GM19397 (cell line): ENCODE measurements at regions not wholly inside any gene's neighbourhood (a gene's known extent, or its start where the extent isn't known, plus 50 kb on each side); places are given as distances from the start of the nearest gene placed in this dataset.

Experiments used
- ATAC-seq: cut with Tn5 transposase; IDR thresholded peaks from one replicate; pipeline ENCODE4 v1.9.1; 2021; ENCODE audit warnings: mild to moderate bottlenecking, moderate library complexity; ENCODE audit not compliant: unreplicated experiment

DNA sequence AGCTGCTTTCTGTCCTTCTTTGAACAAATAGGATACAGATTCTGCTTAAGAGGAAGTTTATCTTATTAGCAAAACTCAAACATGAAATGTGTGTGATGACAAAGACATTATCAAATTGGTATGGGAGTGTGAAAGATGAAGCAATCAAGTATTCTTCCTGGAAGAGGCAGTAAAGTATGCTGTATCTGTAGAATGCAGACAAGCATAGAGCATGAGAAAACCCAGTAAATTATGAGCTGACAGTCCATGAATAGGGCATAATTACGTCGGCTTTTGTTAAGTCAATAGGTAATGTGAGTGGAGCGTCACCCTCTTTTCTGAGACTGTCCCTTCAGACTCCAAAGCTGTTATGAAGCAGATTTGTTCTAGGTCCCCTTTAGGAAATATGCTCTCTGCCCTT is 458.6 kb upstream of the NWD2 start:
- ATAC-seq, result no peak

- ATAC-seq, result no peak
These were observed 458.0 kb upstream of the NWD2 start for GRCh38 chr4:36786519-36786918.

DNA sequence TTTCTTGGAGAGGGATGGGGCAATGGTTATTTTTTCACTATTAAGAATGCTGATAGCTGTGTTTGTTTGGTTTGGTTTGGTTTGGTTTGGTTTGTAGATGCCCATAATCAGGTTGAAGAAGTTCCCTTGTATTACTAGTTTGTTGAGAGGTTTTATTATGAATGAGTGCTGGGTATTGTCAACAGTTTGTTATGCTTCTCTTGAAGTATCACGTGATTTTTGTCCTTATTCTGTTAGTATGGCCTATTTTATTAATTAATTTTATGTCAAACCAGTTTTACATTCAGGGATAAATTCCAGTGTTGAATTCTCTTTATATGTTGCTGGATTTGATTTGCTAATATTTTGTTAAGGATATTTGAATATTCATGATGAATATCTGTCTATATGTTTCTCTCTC is 449.8 kb upstream of the NWD2 start:
- ATAC-seq, result no peak

- ATAC-seq, result no peak
These were observed 432.4 kb upstream of the NWD2 start for GRCh38 chr4:36812149-36812548.

- no peak for ATAC-seq
These were observed 429.0 kb upstream of the NWD2 start for GRCh38 chr4:36815536-36815935.

DNA sequence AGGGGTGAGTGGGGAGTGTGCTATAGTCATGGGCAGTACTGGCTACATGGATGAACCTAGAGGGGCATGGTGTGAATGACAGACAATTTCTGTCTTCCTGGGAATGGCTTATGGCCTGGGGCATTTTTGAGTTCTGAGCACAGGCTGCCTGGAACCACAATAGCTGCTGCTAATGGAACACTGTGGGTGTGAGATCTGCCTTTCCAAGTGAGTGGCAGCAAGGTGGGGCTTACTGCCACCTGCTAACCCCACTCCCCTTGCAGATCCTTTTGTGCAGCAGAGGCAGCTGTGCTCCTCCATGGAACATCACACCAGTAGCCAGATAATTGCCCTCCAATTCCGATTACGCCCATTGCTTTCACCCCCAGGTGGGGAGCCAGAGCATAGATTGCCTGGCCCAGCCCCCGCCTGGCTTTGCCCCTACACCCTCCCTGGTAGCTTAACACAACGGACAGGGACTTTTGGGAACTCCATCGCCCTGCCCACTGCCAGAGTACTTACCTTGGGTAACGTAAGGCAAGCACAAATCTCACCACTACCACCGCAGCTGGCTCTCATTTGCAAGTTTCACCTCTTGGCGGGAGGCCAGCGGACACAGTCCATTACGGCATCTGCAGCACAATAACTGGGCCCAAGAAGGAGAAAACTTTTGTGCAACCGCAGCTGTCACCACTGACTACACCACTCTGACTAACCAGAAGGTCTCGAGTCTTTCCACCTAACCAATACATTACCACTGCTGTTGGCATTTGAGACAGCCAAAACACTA is 421.2 kb upstream of the NWD2 start:
- no peak for ATAC-seq

- ATAC-seq, result no peak
These were observed 419.9 kb upstream of the NWD2 start for GRCh38 chr4:36824682-36825081.

GRCh38 chr4:36835246-36835645 is 409.3 kb upstream of the NWD2 start:
- ATAC-seq, result no peak

DNA sequence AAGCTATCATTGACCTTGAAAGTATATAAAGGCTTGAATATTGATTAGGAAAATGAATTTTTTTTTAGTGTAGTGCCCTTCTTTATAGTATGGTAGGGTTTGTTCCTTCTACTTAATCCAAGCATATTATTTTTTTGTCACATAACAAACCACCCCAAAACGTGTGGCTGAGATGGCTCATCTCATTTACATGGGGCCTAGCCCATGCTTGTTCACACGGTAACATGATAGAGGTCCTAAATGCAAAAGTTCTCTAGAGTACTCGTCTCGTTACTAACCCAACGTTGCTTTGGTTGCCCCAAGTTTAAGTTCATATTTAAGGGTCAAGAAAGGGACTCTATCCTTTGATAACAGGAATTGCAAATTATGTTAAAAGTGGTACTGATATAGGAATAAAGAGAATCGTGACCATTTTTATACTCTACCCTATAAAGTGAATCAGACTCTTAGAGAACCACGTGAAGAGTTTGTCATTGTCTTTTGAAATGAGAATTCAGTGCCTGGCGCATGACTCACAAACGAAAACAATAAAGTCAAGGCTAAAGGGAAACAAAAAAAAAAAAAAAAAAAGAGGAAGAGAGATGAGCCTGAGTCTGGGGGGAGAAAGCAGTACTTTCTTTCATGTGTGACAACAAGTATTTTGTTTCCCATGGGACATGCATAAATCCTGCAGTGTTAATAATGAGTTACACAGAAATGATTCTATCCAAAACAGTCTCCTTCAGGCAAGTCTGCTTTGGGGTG is 402.8 kb upstream of the NWD2 start:
- ATAC-seq, result no peak

GRCh38 chr4:36844448-36844847 is 400.1 kb upstream of the NWD2 start:
- ATAC-seq, result no peak

GRCh38 chr4:36852856-36853255 is 391.7 kb upstream of the NWD2 start:
- ATAC-seq, result no peak

DNA sequence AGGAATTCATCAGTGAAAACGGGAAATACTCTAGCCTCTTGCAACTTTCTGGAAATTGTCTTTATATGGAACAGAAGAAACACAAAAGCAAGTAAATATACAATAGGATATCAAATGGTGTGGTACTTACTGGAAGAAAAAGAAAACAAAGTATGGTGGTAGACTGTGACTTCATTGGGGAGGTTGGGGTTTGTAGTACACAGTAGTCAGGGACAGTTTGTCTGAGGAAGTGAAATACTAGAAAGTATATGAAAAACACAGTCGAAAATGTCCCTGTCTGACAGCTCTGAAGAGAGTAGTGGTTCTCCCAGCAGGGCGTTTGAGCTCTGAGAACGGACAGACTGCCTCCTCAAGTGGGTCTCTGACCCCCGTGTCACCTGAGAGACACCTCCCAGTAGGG is 390.0 kb upstream of the NWD2 start:
- no peak for ATAC-seq

DNA sequence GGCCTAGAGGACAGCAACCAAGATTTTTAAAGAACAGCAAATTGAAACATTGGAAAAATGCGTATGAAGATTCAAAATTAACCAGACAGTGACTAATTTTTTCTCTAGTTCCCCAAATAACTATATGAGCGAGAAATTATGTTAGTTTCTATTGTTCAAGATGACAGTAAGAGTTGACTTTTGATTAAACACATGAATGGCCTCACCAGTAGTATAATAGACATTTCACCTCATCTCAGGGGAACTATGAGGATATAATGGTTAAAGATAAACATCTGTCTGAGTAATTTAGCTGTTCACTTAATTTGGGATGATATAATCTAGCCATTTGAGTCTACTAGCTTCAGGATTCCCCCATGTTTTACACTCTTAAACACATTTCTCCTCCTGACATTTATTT is 380.9 kb upstream of the NWD2 start:
- no peak for ATAC-seq

DNA sequence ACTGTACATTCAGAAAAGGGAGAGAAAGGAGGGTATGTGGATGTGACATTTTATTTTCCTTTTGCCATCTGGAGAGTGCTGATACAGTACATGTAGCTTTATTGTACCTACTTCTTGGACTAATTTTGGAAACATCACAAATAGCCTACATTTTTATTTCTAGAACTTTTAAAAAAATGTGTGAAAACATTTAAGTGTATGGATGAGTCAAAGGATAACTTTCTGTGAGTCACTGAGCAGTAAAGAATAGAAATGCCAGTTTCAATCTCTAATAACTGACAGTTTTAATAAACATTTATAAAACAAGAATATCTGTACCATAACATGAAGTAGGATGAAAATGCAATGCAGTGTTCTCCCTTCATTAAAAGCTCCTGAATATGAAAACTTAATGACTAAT is 374.4 kb upstream of the NWD2 start:
- ATAC-seq, result no peak

- no peak for ATAC-seq
These were observed 371.9 kb upstream of the NWD2 start for GRCh38 chr4:36872679-36873078.

- ATAC-seq, result no peak
These were observed 360.4 kb upstream of the NWD2 start for GRCh38 chr4:36884151-36884550.

GRCh38 chr4:36891971-36892370 is 352.6 kb upstream of the NWD2 start:
- ATAC-seq, result no peak

DNA sequence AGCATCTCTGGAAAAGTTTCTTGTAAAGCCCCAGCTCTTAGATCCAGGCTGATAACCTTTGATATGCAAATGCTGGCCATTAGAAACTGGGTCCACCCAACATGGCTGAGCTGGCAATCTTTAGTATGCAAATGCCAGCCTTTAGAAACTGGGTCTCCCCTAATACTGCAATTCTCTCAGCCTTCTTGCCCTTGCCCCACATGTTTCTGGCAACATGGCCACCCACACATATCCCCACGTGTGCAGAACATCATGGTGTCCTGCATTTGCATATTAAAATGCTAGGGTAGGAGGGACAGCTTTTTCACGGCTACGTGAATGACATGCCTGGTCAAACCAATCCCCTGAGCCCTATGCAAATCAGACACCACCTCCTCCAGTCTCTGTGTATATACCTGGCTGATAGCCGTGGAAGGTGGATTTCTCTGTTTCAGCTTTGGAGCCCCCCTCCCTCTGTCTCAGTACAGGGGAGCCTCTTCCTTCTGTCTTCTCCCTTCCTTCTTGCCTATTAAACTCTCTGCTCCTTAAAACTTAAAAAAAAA is 344.0 kb upstream of the NWD2 start:
- ATAC-seq, result no peak

DNA sequence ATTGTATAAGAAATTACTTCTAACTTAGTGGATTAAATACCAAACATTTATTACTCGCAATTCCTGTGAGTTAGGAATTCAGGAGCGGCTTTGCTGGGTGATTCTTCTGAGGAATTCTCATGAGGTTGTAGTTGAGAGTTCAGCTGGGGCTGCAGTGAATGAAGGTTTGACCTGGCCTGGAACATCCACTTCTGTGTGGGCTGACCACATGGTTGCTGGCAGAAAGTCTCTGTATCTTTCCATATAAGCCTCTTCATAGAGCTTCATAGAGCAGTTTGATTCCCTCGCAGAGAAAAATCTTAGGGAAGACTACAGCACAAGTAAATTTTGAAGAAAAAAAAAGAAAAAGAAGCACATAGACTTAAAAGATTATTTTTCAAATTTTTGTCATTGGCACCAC is 339.7 kb upstream of the NWD2 start:
- no peak for ATAC-seq

GRCh38 chr4:36914106-36914505 is 330.4 kb upstream of the NWD2 start:
- ATAC-seq, result no peak

DNA sequence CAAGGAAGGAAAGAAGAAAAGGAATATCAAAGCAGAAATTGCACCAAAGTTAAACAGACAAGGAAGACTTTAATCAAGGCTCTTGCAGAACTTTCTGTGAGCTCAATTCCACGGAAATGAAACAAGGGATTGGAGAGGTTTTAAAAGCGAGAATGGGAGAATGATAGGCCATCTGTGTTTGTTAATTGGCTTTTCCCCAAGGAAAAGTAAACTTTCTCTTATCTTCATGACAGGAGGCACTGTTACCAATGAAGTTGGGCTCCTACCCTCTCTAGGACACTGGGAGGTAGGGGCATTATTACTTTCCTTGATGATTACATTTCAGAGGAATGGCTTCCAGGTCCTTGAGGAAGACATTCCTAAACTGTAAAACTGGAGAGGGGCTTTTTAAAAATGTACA is 328.8 kb upstream of the NWD2 start:
- ATAC-seq, result no peak

DNA sequence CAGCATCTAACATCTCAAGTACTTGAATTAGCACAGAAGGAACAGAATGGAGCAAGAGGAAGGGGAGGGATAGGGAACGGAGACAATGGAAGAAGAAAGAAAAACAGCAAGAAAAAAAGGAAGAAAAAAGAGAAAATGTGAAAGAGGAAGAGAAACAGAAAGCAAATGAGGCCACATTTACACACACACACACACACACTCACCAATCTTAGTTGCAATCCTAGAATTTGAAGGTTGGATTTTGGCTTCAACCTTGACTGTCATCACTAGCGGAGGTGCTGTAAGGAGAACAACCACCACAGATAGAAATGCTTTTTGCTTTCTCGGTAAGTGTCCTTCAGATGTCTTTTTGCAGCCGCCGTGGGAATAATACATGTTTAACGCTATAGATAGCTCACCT is 327.1 kb upstream of the NWD2 start:
- no peak for ATAC-seq
